Gastrocnemius medialis (tissue), 4 donors: ENCODE measurements at regions not wholly inside any gene's neighbourhood (a gene's known extent, or its start where the extent isn't known, plus 50 kb on each side); places are given as distances from the start of the nearest gene placed in this dataset.

Source experiments
- ATAC-seq, 2 donors: fragments of 150-250 bp; one replicate each; pipeline ENCODE4 v1.9.1; 2016
- DNase-seq, 2 donors: peaks; one replicate each; pipeline ENCODE4 v3.0.0-alpha.2; 2019
- H3K27ac ChIP-seq, 4 donors: fragments of 200-600 bp; sonication (generic); 1 replicate in 1 of 4; 2 replicates in 3 of 4; pipeline ENCODE4 v1.5.1; 2016 to 2018; ENCODE audit warnings: mild to moderate bottlenecking in 2 of 4, moderate library complexity in 1 of 4
- H3K27me3 ChIP-seq, 3 donors: fragments of 200-600 bp; sonication (generic) in 2 of 3; 1 replicate in 1 of 3; 2 replicates in 2 of 3; pipeline versions ENCODE4 v1.5.1 to v1.6.0; 2016 to 2019; ENCODE audit warnings: mild to moderate bottlenecking in 1 of 3, moderate library complexity in 1 of 3
- H3K36me3 ChIP-seq, 2 donors: fragments of 200-600 bp; sonication (generic) in 1 of 2; one replicate each; pipeline ENCODE4 v1.5.1; 2017 to 2018
- H3K4me1 ChIP-seq, 2 donors: fragments of 200-600 bp; sonication (generic) in 1 of 2; one replicate each; pipeline ENCODE4 v1.5.1; 2016 to 2017; ENCODE audit warnings: mild to moderate bottlenecking in 2 of 2
- H3K4me3 ChIP-seq, 4 donors: fragments of 200-600 bp; sonication (generic) in 3 of 4; 1 replicate in 1 of 4; 2 replicates in 3 of 4; pipeline ENCODE4 v1.5.1; 2016 to 2019; ENCODE audit warnings: mild to moderate bottlenecking in 2 of 4
- H3K9me3 ChIP-seq, 3 donors: fragments of 200-600 bp; sonication (generic) in 2 of 3; 1 replicate in 1 of 3; 2 replicates in 2 of 3; pipeline ENCODE4 v1.5.1; 2016 to 2019
- POLR2A ChIP-seq, 2 donors: fragments of 450-650 bp; IDR thresholded peaks; one replicate each; pipeline ENCODE4 v1.6.1; 2017; ENCODE audit warnings: antibody characterized with exemption in 2 of 2, mild to moderate bottlenecking in 2 of 2, moderate library complexity in 2 of 2
- in situ Hi-C, 4 donors: fragments of 200-750 bp; cut with MboI; loops; one replicate each; pipeline versions ENCODE4 v1.15.0 to v1.8.0; 2017; ENCODE audit warnings: low sequenced_read_pairs in 4 of 4
- intact Hi-C: fragments of 100-400 bp; cut with DNase I; formaldehyde crosslinking; loops from one replicate; pipeline ENCODE4 v1.15.1; 2023; ENCODE audit warnings: low total_unique reads
- TF ChIP-seq, protein P1 (sequence below), 5 experiments: fragments of 450-650 bp in 3 of 5; fragments of 200-600 bp in 2 of 5; sonication (generic) in 2 of 5; IDR thresholded peaks in 4 of 5; conservative IDR thresholded peaks in 1 of 5; 1 replicate in 4 of 5; 2 replicates in 1 of 5; pipeline ENCODE4 v1.5.1; 2016 to 2019; ENCODE audit warnings: antibody characterized with exemption in 5 of 5, mild to moderate bottlenecking in 3 of 5, moderate library complexity in 3 of 5

DNA sequence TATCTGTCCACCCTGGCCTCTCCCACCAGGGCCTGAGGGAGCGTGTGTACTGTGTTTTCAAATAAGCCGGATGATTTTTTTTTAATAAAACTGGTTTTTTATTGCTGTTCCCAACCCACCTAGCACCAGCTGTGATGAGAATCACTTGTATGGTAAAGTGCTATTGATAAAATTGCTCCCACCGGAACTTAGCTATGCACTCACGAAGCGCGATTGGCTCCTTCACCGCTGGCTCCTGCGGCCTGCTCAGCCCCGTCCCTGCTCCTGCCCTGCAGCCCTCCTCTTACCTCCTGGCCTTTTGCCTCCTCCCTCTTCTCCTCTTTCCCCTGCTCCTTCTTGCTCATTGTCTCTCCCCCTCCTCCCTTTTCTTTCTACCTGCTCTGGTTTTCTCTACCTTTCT lies 183.7 kb downstream of the TLE3 start:
- no peak for DNase-seq
- intact Hi-C loops = no loop called here
- in situ Hi-C loops = no loop called here

GRCh38 chr15:69914960-69915359 lies 182.8 kb downstream of the TLE3 start:
- H3K27me3 ChIP-seq = no peaks in the 10 kb centered on the region
- ATAC-seq (no peak), DNase-seq (no peak)
- in situ Hi-C loops (no loop called here), intact Hi-C loops (no loop called here)
- peaks cover 0 to 11% of the 10 kb centered on the region in 2 donors for H3K4me1 ChIP-seq
- no peak for TF ChIP-seq POLR2A (IDR thresholded peaks at IDR 0.05)
- TF ChIP-seq, protein P1, sequence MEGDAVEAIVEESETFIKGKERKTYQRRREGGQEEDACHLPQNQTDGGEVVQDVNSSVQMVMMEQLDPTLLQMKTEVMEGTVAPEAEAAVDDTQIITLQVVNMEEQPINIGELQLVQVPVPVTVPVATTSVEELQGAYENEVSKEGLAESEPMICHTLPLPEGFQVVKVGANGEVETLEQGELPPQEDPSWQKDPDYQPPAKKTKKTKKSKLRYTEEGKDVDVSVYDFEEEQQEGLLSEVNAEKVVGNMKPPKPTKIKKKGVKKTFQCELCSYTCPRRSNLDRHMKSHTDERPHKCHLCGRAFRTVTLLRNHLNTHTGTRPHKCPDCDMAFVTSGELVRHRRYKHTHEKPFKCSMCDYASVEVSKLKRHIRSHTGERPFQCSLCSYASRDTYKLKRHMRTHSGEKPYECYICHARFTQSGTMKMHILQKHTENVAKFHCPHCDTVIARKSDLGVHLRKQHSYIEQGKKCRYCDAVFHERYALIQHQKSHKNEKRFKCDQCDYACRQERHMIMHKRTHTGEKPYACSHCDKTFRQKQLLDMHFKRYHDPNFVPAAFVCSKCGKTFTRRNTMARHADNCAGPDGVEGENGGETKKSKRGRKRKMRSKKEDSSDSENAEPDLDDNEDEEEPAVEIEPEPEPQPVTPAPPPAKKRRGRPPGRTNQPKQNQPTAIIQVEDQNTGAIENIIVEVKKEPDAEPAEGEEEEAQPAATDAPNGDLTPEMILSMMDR (IDR thresholded peaks at IDR 0.05 in 4 of 5, conservative IDR thresholded peaks at IDR 0.05 in 1 of 5) = no peak
- no peak overlapping the region for H3K4me3 ChIP-seq
- no peaks in the 10 kb centered on the region for H3K9me3 ChIP-seq
- H3K36me3 ChIP-seq = no peaks in the 10 kb centered on the region
- no peak overlapping the region for H3K27ac ChIP-seq

More for the DNA sequence above, 183.7 kb downstream of the TLE3 start:
- H3K36me3 ChIP-seq = no peaks in the 10 kb centered on the region
- TF ChIP-seq, protein P1 (IDR thresholded peaks at IDR 0.05 in 4 of 5, conservative IDR thresholded peaks at IDR 0.05 in 1 of 5) = no peak
- no peak for TF ChIP-seq POLR2A (IDR thresholded peaks at IDR 0.05)
- no peak for ATAC-seq
- H3K9me3 ChIP-seq = no peaks in the 10 kb centered on the region
- H3K27ac ChIP-seq = no peak overlapping the region
- no peak overlapping the region for H3K4me3 ChIP-seq
- H3K27me3 ChIP-seq = no peaks in the 10 kb centered on the region
- peaks cover 0 to 11% of the 10 kb centered on the region in 2 donors for H3K4me1 ChIP-seq

DNA sequence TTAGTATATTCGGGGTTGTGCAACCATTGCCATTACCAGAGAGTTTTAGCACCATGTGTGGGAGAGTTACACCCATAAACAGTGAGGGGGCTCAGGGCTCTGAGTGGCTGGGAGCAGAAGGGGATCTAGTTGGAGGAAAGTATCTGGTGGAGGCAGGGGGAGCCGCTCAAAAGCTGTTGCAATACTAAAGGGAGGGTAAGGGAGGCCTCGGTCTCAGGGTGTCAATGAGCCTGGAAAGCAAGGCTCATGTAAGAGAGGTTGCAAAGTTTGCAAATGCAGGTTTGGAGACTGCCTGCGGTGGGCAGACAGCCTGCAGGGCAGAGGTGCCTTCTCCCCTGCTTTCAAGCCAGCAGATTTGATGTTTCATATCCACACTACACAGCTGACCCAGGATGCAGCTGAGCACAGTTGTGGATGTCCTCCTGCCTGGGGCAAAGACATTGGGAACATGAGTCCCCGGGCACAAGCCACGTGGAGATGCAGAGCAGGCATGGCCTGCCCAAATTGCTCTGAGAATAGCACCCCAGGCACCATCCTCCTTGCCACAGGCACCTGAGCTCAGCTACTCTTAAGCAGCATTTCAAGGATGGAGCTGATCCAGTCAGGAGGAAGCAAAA lies 181.4 kb downstream of the TLE3 start:
- H3K36me3 ChIP-seq = no peaks in the 10 kb centered on the region
- no peak for DNase-seq
- intact Hi-C loops = no loop called here

GRCh38 chr15:69917056-69917455 lies 180.7 kb downstream of the TLE3 start:
- no peaks in the 10 kb centered on the region for H3K36me3 ChIP-seq
- H3K4me1 ChIP-seq = peaks cover 0 to 11% of the 10 kb centered on the region in 2 donors
- intact Hi-C loops = no loop called here
- no peak overlapping the region for H3K4me3 ChIP-seq
- ATAC-seq (no peak), DNase-seq (no peak)
- TF ChIP-seq POLR2A (IDR thresholded peaks at IDR 0.05) = no peak
- TF ChIP-seq, protein P1 (IDR thresholded peaks at IDR 0.05 in 4 of 5, conservative IDR thresholded peaks at IDR 0.05 in 1 of 5) = no peak
- in situ Hi-C loops = no loop called here
- no peaks in the 10 kb centered on the region for H3K9me3 ChIP-seq
- no peaks in the 10 kb centered on the region for H3K27me3 ChIP-seq
- no peak overlapping the region for H3K27ac ChIP-seq

More for the DNA sequence above, 181.4 kb downstream of the TLE3 start:
- Histone ChIP-seq H3K27me3 (no peaks in the 10 kb centered on the region), H3K27ac (no peak overlapping the region), H3K4me1 (peaks cover 0 to 11% of the 10 kb centered on the region in 2 donors), H3K9me3 (no peaks in the 10 kb centered on the region), H3K4me3 (no peak overlapping the region)
- TF ChIP-seq POLR2A (IDR thresholded peaks at IDR 0.05) = no peak
- TF ChIP-seq, protein P1 (IDR thresholded peaks at IDR 0.05 in 4 of 5, conservative IDR thresholded peaks at IDR 0.05 in 1 of 5) = no peak
- in situ Hi-C loops = no loop called here
- ATAC-seq = peak in 1 of 2 donors; percentile 49

GRCh38 chr15:69919816-69920215 lies 177.9 kb downstream of the TLE3 start:
- peaks cover 0 to 7% (median 0%) of the 10 kb centered on the region in 3 donors for H3K9me3 ChIP-seq
- no peaks in the 10 kb centered on the region for H3K27me3 ChIP-seq
- in situ Hi-C loops = no loop called here
- TF ChIP-seq, protein P1 (IDR thresholded peaks at IDR 0.05 in 4 of 5, conservative IDR thresholded peaks at IDR 0.05 in 1 of 5) = no peak
- no peak for TF ChIP-seq POLR2A (IDR thresholded peaks at IDR 0.05)
- no peak for DNase-seq
- no peak overlapping the region for H3K27ac ChIP-seq
- intact Hi-C loops = no loop called here
- peaks cover 0 to 11% of the 10 kb centered on the region in 2 donors for H3K4me1 ChIP-seq
- H3K36me3 ChIP-seq = no peaks in the 10 kb centered on the region
- H3K4me3 ChIP-seq = no peak overlapping the region
- no peak for ATAC-seq
